ENCODE measurements at regions not wholly inside any gene's neighbourhood (a gene's known extent, or its start where the extent isn't known, plus 50 kb on each side); places are given as distances from the start of the nearest gene placed in this dataset.
A peak's percentile ranks its signal among the peaks of the same experiment; 100 is the strongest.

GRCh38 chrX:103158317-103158621, 56.6 kb upstream of the BEX4 start:
- DNase-seq (ENCODE audit: low read depth in 2 of 2): no peak

- peak; percentile 17 to 27 for DNase-seq (ENCODE audit: low read depth in 2 of 2)
Measured at GRCh38 chrX:103157496-103158316, 57.2 kb upstream of the BEX4 start.

- DNase-seq (ENCODE audit: low read depth in 2 of 2): no peak
Measured at GRCh38 chrX:103155201-103155600, 59.7 kb upstream of the BEX4 start.

- no peak for DNase-seq (ENCODE audit: low read depth in 2 of 2)
Measured at GRCh38 chrX:103153661-103154060, 60.7 kb upstream of the NXF3 start.

- DNase-seq (ENCODE audit: low read depth in 2 of 2): no peak
Measured at GRCh38 chrX:103151799-103152198, 58.9 kb upstream of the NXF3 start.

- DNase-seq (ENCODE audit: low read depth in 2 of 2): no peak
Measured at GRCh38 chrX:103149652-103150051, 56.7 kb upstream of the NXF3 start.

GRCh38 chrX:103148075-103148474, 55.1 kb upstream of the NXF3 start:
- peak in 1 of 2 donors; percentile 2 for DNase-seq (ENCODE audit: low read depth in 2 of 2)
